Naive thymus-derived CD4-positive, alpha-beta T cell (primary cell): ENCODE measurements at regions not wholly inside any gene's neighbourhood (a gene's known extent, or its start where the extent isn't known, plus 50 kb on each side); places are given as distances from the start of the nearest gene placed in this dataset.

Source experiments
- ATAC-seq: fragments of 150-1000 bp; cut with Tn5 transposase; 2 replicates; pipeline ENCODE4 v1.10.0; 2021; ENCODE audit warnings: mild to moderate bottlenecking, moderate library complexity
- CTCF ChIA-PET: fragments of 350-600 bp; sonication (Branson Sonifier 250); formaldehyde crosslinking; loops from one replicate; lab custom pipeline; 2021; ENCODE audit warnings: antibody characterized with exemption; lab: Charles Lee
- POLR2A ChIA-PET: fragments of 350-600 bp; sonication (Branson Sonifier 250); formaldehyde crosslinking; loops from one replicate; lab custom pipeline; 2021; ENCODE audit warnings: antibody characterized with exemption, inconsistent platforms; lab: Charles Lee
- DNase-seq, 9 donors: peaks; one replicate each; pipeline versions ENCODE4 v3.0.0 to v3.0.0-alpha.2; 2020 to 2022; ENCODE audit warnings: mixed read lengths in 1 of 9
- H3K27ac ChIP-seq: one replicate; pipeline ENCODE4 v1.7.0; 2013; ENCODE audit warnings: mild to moderate bottlenecking, low read depth, low read length, moderate library complexity
- H3K27me3 ChIP-seq, 2 donors: one replicate each; pipeline ENCODE4 v1.7.0; 2013; ENCODE audit warnings: low read length in 2 of 2, mild to moderate bottlenecking in 2 of 2, moderate library complexity in 2 of 2; ENCODE audit not compliant: control insufficient read depth in 2 of 2, insufficient read depth in 2 of 2
- H3K36me3 ChIP-seq, 3 experiments: 1 replicate in 2 of 3; 2 replicates in 1 of 3; pipeline ENCODE4 v1.7.0; 2013; ENCODE audit warnings: low read length in 3 of 3, mild to moderate bottlenecking in 3 of 3, moderate library complexity in 1 of 3; ENCODE audit not compliant: insufficient read depth in 3 of 3, control insufficient read depth in 2 of 3
- H3K4me1 ChIP-seq, 2 donors: one replicate each; pipeline ENCODE4 v1.7.0; 2013; ENCODE audit warnings: low read length in 2 of 2, mild to moderate bottlenecking in 2 of 2, moderate library complexity in 1 of 2; ENCODE audit not compliant: control insufficient read depth in 2 of 2, insufficient read depth in 2 of 2
- H3K4me3 ChIP-seq: 2 replicates; pipeline ENCODE4 v1.7.0; 2013; ENCODE audit warnings: mild to moderate bottlenecking, low read length
- H3K9me3 ChIP-seq, 3 experiments: 1 replicate in 2 of 3; 2 replicates in 1 of 3; pipeline ENCODE4 v1.7.0; 2013; ENCODE audit warnings: low read length in 3 of 3; ENCODE audit not compliant: control insufficient read depth in 2 of 3
- H3K27ac Mint-ChIP-seq, 9 donors: one replicate each; pipeline ENCODE4 v1.8.0; 2020 to 2022; ENCODE audit warnings: mixed read lengths in 9 of 9, mild to moderate bottlenecking in 8 of 9, moderate library complexity in 5 of 9, inconsistent platforms in 2 of 9
- H3K27me3 Mint-ChIP-seq, 5 donors: one replicate each; pipeline ENCODE4 v1.8.0; 2021 to 2022; ENCODE audit warnings: mixed read lengths in 5 of 5, mild to moderate bottlenecking in 1 of 5
- H3K36me3 Mint-ChIP-seq, 5 donors: one replicate each; pipeline ENCODE4 v1.8.0; 2020 to 2022; ENCODE audit warnings: mixed read lengths in 5 of 5, mild to moderate bottlenecking in 3 of 5, inconsistent platforms in 1 of 5
- H3K4me1 Mint-ChIP-seq, 7 donors: one replicate each; pipeline ENCODE4 v1.8.0; 2020 to 2022; ENCODE audit warnings: mixed read lengths in 7 of 7, mild to moderate bottlenecking in 3 of 7, inconsistent platforms in 1 of 7
- H3K4me3 Mint-ChIP-seq, 10 donors: one replicate each; pipeline ENCODE4 v1.8.0; 2020 to 2022; ENCODE audit warnings: mild to moderate bottlenecking in 10 of 10, mixed read lengths in 10 of 10, moderate library complexity in 6 of 10, inconsistent platforms in 2 of 10
- H3K9me3 Mint-ChIP-seq, 11 donors: one replicate each; pipeline ENCODE4 v1.8.0; 2020 to 2022; ENCODE audit warnings: mixed read lengths in 11 of 11, mild to moderate bottlenecking in 4 of 11, inconsistent platforms in 1 of 11, moderate library complexity in 1 of 11
- intact Hi-C, 2 donors: fragments of 100-400 bp; cut with micrococcal nuclease; formaldehyde crosslinking; loops; one replicate each; pipeline ENCODE4 v1.15.1; 2023

- no peaks in the 10 kb centered on the region for H3K27me3 ChIP-seq
- ATAC-seq (no peak), DNase-seq (no peak)
- ChIA-PET CTCF (no interaction called here), POLR2A (no interaction called here)
- no peak overlapping the region for H3K4me3 Mint-ChIP-seq
- H3K4me1 ChIP-seq = peaks cover 0 to 7% of the 10 kb centered on the region in 2 donors
- no peak overlapping the region for H3K4me3 ChIP-seq
- no peaks in the 10 kb centered on the region for H3K9me3 ChIP-seq
- H3K27ac ChIP-seq = no peak overlapping the region
- no peaks in the 10 kb centered on the region for H3K36me3 ChIP-seq
- peaks cover 0 to 18% (median 2%) of the 10 kb centered on the region in 5 donors for H3K27me3 Mint-ChIP-seq
- intact Hi-C loops = loop anchor here in 1 of 2 donors (5.0 kb wide), 1 partner anchor 33 kb away; no protein-coding TSS in a partner anchor
- peaks cover 0 to 30% (median 0%) of the 10 kb centered on the region in 5 donors for H3K36me3 Mint-ChIP-seq
- peaks cover 0 to 47% (median 0%) of the 10 kb centered on the region in 7 donors for H3K4me1 Mint-ChIP-seq
- H3K9me3 Mint-ChIP-seq = peaks cover 0 to 24% (median 0%) of the 10 kb centered on the region in 11 donors
- no peak overlapping the region for H3K27ac Mint-ChIP-seq
These were observed 327.1 kb upstream of the PRDM1 start for GRCh38 chr6:105759015-105759414.

GRCh38 chr6:105757512-105758200 lies 328.5 kb upstream of the PRDM1 start:
- Mint-ChIP-seq H3K27ac (peak overlapping the region in 1 of 9 donors; percentile 84), H3K27me3 (peaks cover 0 to 18% (median 0%) of the 10 kb centered on the region in 5 donors), H3K9me3 (peaks cover 0 to 20% (median 0%) of the 10 kb centered on the region in 11 donors), H3K4me1 (peaks cover 0 to 51% (median 0%) of the 10 kb centered on the region in 7 donors), H3K36me3 (peaks cover 0 to 26% (median 0%) of the 10 kb centered on the region in 5 donors), H3K4me3 (peak overlapping the region in 1 of 10 donors; percentile 69)
- DNase-seq (no peak), ATAC-seq (no peak)
- Histone ChIP-seq H3K4me3 (no peak overlapping the region), H3K4me1 (peaks cover 0 to 7% of the 10 kb centered on the region in 2 donors), H3K27ac (no peak overlapping the region), H3K27me3 (no peaks in the 10 kb centered on the region), H3K9me3 (no peaks in the 10 kb centered on the region), H3K36me3 (no peaks in the 10 kb centered on the region)
- intact Hi-C loops = loop anchor here in 1 of 2 donors (1.0 to 5.0 kb wide), 2 partner anchors 35 to 111 kb away; no protein-coding TSS in a partner anchor
- ChIA-PET CTCF (interaction anchor here (0.7 kb wide), 2 partner anchors 16 to 430 kb away, joined by 3 to 4 read pairs; no protein-coding TSS in a partner anchor), POLR2A (no interaction called here)

- Mint-ChIP-seq H3K36me3 (peaks cover 0 to 26% (median 0%) of the 10 kb centered on the region in 5 donors), H3K4me3 (peak overlapping the region in 1 of 10 donors; percentile 16), H3K9me3 (peaks cover 0 to 23% (median 0%) of the 10 kb centered on the region in 11 donors), H3K27ac (peak overlapping the region in 1 of 9 donors; percentile 4), H3K4me1 (peaks cover 0 to 55% (median 0%) of the 10 kb centered on the region in 7 donors), H3K27me3 (peaks cover 0 to 18% (median 3%) of the 10 kb centered on the region in 5 donors)
- H3K9me3 ChIP-seq = no peaks in the 10 kb centered on the region
- ATAC-seq = no peak
- no peak for DNase-seq
- H3K27ac ChIP-seq = no peak overlapping the region
- H3K4me3 ChIP-seq = no peak overlapping the region
- peaks cover 0 to 7% of the 10 kb centered on the region in 2 donors for H3K4me1 ChIP-seq
- no peaks in the 10 kb centered on the region for H3K27me3 ChIP-seq
- POLR2A ChIA-PET = no interaction called here
- H3K36me3 ChIP-seq = no peaks in the 10 kb centered on the region
- intact Hi-C loops = loop anchor here in 1 of 2 donors (5.0 kb wide), 1 partner anchor 36 kb away; no protein-coding TSS in a partner anchor
- CTCF ChIA-PET = interaction anchor here (0.6 kb wide), 1 partner anchor 751 kb away, joined by 3 read pairs; no protein-coding TSS in a partner anchor
These were observed 330.3 kb upstream of the PRDM1 start for GRCh38 chr6:105755885-105756284.

GRCh38 chr6:105753620-105754211 lies 332.4 kb upstream of the PRDM1 start:
- H3K27me3 ChIP-seq = no peaks in the 10 kb centered on the region
- CTCF ChIA-PET = no interaction called here
- H3K36me3 ChIP-seq = no peaks in the 10 kb centered on the region
- intact Hi-C loops = no loop called here
- POLR2A ChIA-PET = interaction anchor here (0.6 kb wide), 1 partner anchor 884 kb away, joined by 3 read pairs; no protein-coding TSS in a partner anchor
- H3K27ac ChIP-seq = no peak overlapping the region
- Mint-ChIP-seq H3K36me3 (peaks cover 0 to 28% (median 0%) of the 10 kb centered on the region in 5 donors), H3K4me3 (no peak overlapping the region), H3K27me3 (peaks cover 0 to 10% (median 3%) of the 10 kb centered on the region in 5 donors), H3K4me1 (peaks cover 0 to 50% (median 0%) of the 10 kb centered on the region in 7 donors), H3K27ac (no peak overlapping the region), H3K9me3 (peaks cover 0 to 21% (median 0%) of the 10 kb centered on the region in 11 donors)
- DNase-seq = no peak
- H3K9me3 ChIP-seq = no peaks in the 10 kb centered on the region
- ATAC-seq = no peak
- H3K4me1 ChIP-seq = peaks cover 0 to 7% of the 10 kb centered on the region in 2 donors
- no peak overlapping the region for H3K4me3 ChIP-seq

- H3K9me3 ChIP-seq = no peaks in the 10 kb centered on the region
- no peaks in the 10 kb centered on the region for H3K36me3 ChIP-seq
- no peak overlapping the region for H3K27ac ChIP-seq
- ChIA-PET CTCF (no interaction called here), POLR2A (interaction anchor here (0.6 kb wide), 1 partner anchor 885 kb away, joined by 3 read pairs; no protein-coding TSS in a partner anchor)
- intact Hi-C loops = no loop called here
- H3K27me3 Mint-ChIP-seq = peaks cover 0 to 10% (median 3%) of the 10 kb centered on the region in 5 donors
- H3K9me3 Mint-ChIP-seq = peaks cover 0 to 21% (median 0%) of the 10 kb centered on the region in 11 donors
- H3K27me3 ChIP-seq = no peaks in the 10 kb centered on the region
- DNase-seq (no peak), ATAC-seq (no peak)
- H3K4me1 Mint-ChIP-seq = peaks cover 0 to 50% (median 0%) of the 10 kb centered on the region in 7 donors
- H3K4me1 ChIP-seq = peaks cover 0 to 7% of the 10 kb centered on the region in 2 donors
- H3K27ac Mint-ChIP-seq = no peak overlapping the region
- H3K4me3 Mint-ChIP-seq = no peak overlapping the region
- H3K4me3 ChIP-seq = no peak overlapping the region
- H3K36me3 Mint-ChIP-seq = peaks cover 0 to 31% (median 0%) of the 10 kb centered on the region in 5 donors
These were observed 332.9 kb upstream of the PRDM1 start for GRCh38 chr6:105753207-105753606.

DNA sequence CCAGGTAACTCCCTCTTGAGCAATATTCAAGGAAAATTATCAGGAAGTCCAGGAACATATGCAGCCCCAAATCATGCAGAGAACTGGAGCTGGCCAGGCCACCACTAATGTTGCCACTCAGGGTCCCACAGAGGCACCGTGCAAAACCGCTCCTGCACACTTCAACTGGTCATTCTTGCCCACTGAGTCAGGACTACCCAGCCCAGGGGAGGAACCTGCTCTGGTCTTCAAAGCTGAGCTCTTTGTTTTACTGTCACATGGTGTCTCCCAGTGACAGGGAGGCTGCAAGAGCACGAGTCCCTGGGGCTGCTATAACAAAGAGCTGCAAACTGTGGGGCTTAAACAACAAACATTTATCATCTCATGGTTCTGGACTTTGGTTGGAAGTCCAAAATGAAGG lies 336.0 kb upstream of the PRDM1 start:
- H3K4me3 Mint-ChIP-seq = no peak overlapping the region
- POLR2A ChIA-PET = no interaction called here
- Histone ChIP-seq H3K27me3 (no peaks in the 10 kb centered on the region), H3K9me3 (no peaks in the 10 kb centered on the region), H3K4me1 (no peaks in the 10 kb centered on the region), H3K4me3 (no peak overlapping the region), H3K27ac (no peak overlapping the region), H3K36me3 (no peaks in the 10 kb centered on the region)
- DNase-seq = no peak
- peaks cover 0 to 44% (median 0%) of the 10 kb centered on the region in 7 donors for H3K4me1 Mint-ChIP-seq
- ATAC-seq = no peak
- CTCF ChIA-PET = no interaction called here
- intact Hi-C loops = no loop called here
- peaks cover 0 to 18% (median 0%) of the 10 kb centered on the region in 5 donors for H3K36me3 Mint-ChIP-seq
- H3K9me3 Mint-ChIP-seq = peaks cover 0 to 4% (median 0%) of the 10 kb centered on the region in 11 donors
- no peak overlapping the region for H3K27ac Mint-ChIP-seq
- peaks cover 0 to 4% (median 0%) of the 10 kb centered on the region in 5 donors for H3K27me3 Mint-ChIP-seq
